K562 (cell line): ENCODE measurements at regions not wholly inside any gene's neighbourhood (a gene's known extent, or its start where the extent isn't known, plus 50 kb on each side); places are given as distances from the start of the nearest gene placed in this dataset.

ENCODE experiments used
- ATAC-seq: fragments of 200-7000 bp; cut with Tn5 transposase; 3 replicates; pipeline ENCODE4 v1.9.1; 2020; ENCODE audit warnings: moderate library complexity
- BruUV-seq: library from RNA; stranded (reverse); fragments of 400-500 nt; replicated peaks from 2 replicates; lab custom pipeline; 2021; lab: Mats Ljungman, UMichigan
- CTCF ChIA-PET: fragments of 300-600 bp; formaldehyde crosslinking; extraction: SDS; loops from one replicate; lab custom pipeline; 2021; ENCODE audit warnings: low intra/inter-chr PET ratio; lab: Yijun Ruan, JAX
- POLR2A ChIA-PET: fragments of 300-600, 350-650 bp; sonication (Branson Sonifier 250); formaldehyde crosslinking; extraction: SDS; loops from one replicate; lab custom pipeline; 2021; ENCODE audit warnings: antibody characterized with exemption, inconsistent platforms; lab: Yijun Ruan, JAX
- DNase-seq, 4 experiments: peaks; one replicate each; pipeline versions ENCODE4 v3.0.0 to v3.0.0-alpha.2; 2011 to 2018; ENCODE audit warnings: low spot score in 3 of 4, mixed read lengths in 3 of 4; ENCODE audit errors: extremely low read depth in 1 of 4
- FAIRE-seq: peaks from 2 replicates; lab custom pipeline; 2011; peaks lifted over from hg19 to GRCh38; lab: Jason Lieb, UNC
- H2AFZ ChIP-seq: 2 replicates; pipeline ENCODE4 v1.6.0; 2011; ENCODE audit warnings: low read depth, low read length, control low read depth, inconsistent platforms
- H3K27ac ChIP-seq: fragments of 200-600 bp; 3 replicates; pipeline ENCODE4 v1.8.0; 2011; ENCODE audit warnings: low read depth, mild to moderate bottlenecking, control low read depth, inconsistent platforms, low read length, moderate library complexity, mixed read lengths; ENCODE audit errors: extremely low read depth
- H3K27me3 ChIP-seq, 2 experiments: fragments of 300-600 bp in 1 of 2; 2 replicates in 1 of 2; 3 replicates in 1 of 2; pipeline versions ENCODE4 v1.6.0 to v1.8.0; 2011; ENCODE audit warnings: inconsistent platforms in 2 of 2, low read length in 2 of 2, mild to moderate bottlenecking in 1 of 2, mixed read lengths in 1 of 2, moderate library complexity in 1 of 2; ENCODE audit not compliant: control insufficient read depth in 2 of 2, insufficient read depth in 2 of 2
- H3K36me3 ChIP-seq: fragments of 300-600 bp; 3 replicates; pipeline ENCODE4 v1.8.0; 2011; ENCODE audit warnings: mild to moderate bottlenecking, low read length, inconsistent platforms; ENCODE audit not compliant: control insufficient read depth, insufficient read depth
- H3K4me1 ChIP-seq, 2 experiments: fragments of 200-600 bp in 1 of 2; replicated peaks in 1 of 2; 2 replicates in 1 of 2; 3 replicates in 1 of 2; pipeline versions ENCODE4 v1.5.1 to v1.8.0; 2011; ENCODE audit warnings: inconsistent platforms in 2 of 2, low read length in 2 of 2, mild to moderate bottlenecking in 1 of 2, mixed read lengths in 1 of 2, moderate library complexity in 1 of 2; ENCODE audit not compliant: control insufficient read depth in 2 of 2, insufficient read depth in 2 of 2
- H3K4me2 ChIP-seq: 2 replicates; pipeline ENCODE4 v1.6.1; 2011; ENCODE audit warnings: low read length, control low read depth, inconsistent platforms, mixed read lengths; ENCODE audit not compliant: insufficient read depth
- H3K4me3 ChIP-seq: fragments of 200-600 bp; sonication (generic), shearing (Covaris generic); 2 replicates; pipeline ENCODE4 v1.5.1; 2016; ENCODE audit warnings: control low read depth, inconsistent platforms
- H3K79me2 ChIP-seq: fragments of 200-600 bp; 3 replicates; pipeline ENCODE4 v1.8.0; 2011; ENCODE audit warnings: low read length, inconsistent platforms; ENCODE audit not compliant: control insufficient read depth, insufficient read depth
- H3K9ac ChIP-seq, 2 experiments: 2 replicates each; pipeline versions ENCODE4 v1.6.0 to v1.6.1; 2011; ENCODE audit warnings: low read depth in 2 of 2, low read length in 2 of 2, control low read depth in 1 of 2, inconsistent platforms in 1 of 2, mild to moderate bottlenecking in 1 of 2, mixed read lengths in 1 of 2; ENCODE audit not compliant: insufficient read depth in 1 of 2
- H3K9me1 ChIP-seq: one replicate; pipeline ENCODE4 v1.6.0; 2011; ENCODE audit warnings: inconsistent platforms, mild to moderate bottlenecking, low read length, moderate library complexity; ENCODE audit not compliant: control insufficient read depth, insufficient read depth
- H3K9me3 ChIP-seq: replicated peaks from 2 replicates; pipeline ENCODE4 v1.5.1; 2011; ENCODE audit warnings: low read depth, low read length, inconsistent platforms; ENCODE audit not compliant: control insufficient read depth, insufficient read depth
- H4K20me1 ChIP-seq: replicated peaks from 2 replicates; pipeline ENCODE4 v1.6.1; 2011; ENCODE audit warnings: low read length, inconsistent platforms, mixed read lengths; ENCODE audit not compliant: control insufficient read depth, insufficient read depth
- ADNP ChIP-seq: fragments of 200-800 bp; sonication (Bioruptor generic); IDR thresholded peaks from 2 replicates; pipeline ENCODE4 v1.6.1; 2016; ENCODE audit warnings: missing genetic modification characterization, missing compliant biosample characterization
- ARID2 ChIP-seq: fragments of 450-650 bp; IDR thresholded peaks from 2 replicates; pipeline ENCODE4 v1.6.1; 2017; ENCODE audit warnings: antibody characterized with exemption, mild to moderate bottlenecking
- EP400 ChIP-seq: fragments of 450-650 bp; IDR thresholded peaks from 2 replicates; pipeline ENCODE4 v1.6.1; 2017; ENCODE audit warnings: antibody characterized with exemption, mild to moderate bottlenecking, moderate library complexity
- FOXK2 ChIP-seq, 2 experiments: fragments of 450-650 bp; IDR thresholded peaks in 1 of 2; conservative IDR thresholded peaks in 1 of 2; 2 replicates each; pipeline ENCODE4 v1.6.1; 2016; ENCODE audit warnings: low read depth in 2 of 2, mild to moderate bottlenecking in 1 of 2
- FOXM1 ChIP-seq, 2 experiments: fragments of 450-650 bp in 1 of 2; sonication (generic) in 1 of 2; formaldehyde crosslinking in 1 of 2; IDR thresholded peaks; 2 replicates each; pipeline versions ENCODE4 v1.6.1 to v1.9.0; 2017 to 2022; ENCODE audit warnings: low read depth in 2 of 2, mild to moderate bottlenecking in 2 of 2, missing genetic modification reagents in 1 of 2, moderate library complexity in 1 of 2
- HNRNPUL1 ChIP-seq: fragments of 200-400 bp; formaldehyde crosslinking; IDR thresholded peaks from 2 replicates; pipeline ENCODE4 v1.6.1; 2017; ENCODE audit warnings: low read length
- MIER1 ChIP-seq: fragments of 450-650 bp; IDR thresholded peaks from 2 replicates; pipeline ENCODE4 v1.6.1; 2016; ENCODE audit warnings: antibody characterized with exemption, mild to moderate bottlenecking, low read depth
- STAG1 ChIP-seq: sonication (generic); formaldehyde crosslinking; IDR thresholded peaks from 2 replicates; pipeline ENCODE4 v1.5.0; 2020; ENCODE audit warnings: missing genetic modification reagents, borderline replicate concordance
- TBL1XR1 ChIP-seq, 2 experiments: IDR thresholded peaks; 2 replicates each; pipeline ENCODE4 v1.6.1; 2012; ENCODE audit warnings: improper control_type of control experiment in 2 of 2, low read length in 2 of 2, mild to moderate bottlenecking in 1 of 2
- TBP ChIP-seq: optimal IDR thresholded peaks from 2 replicates; pipeline ENCODE3; 2011; ENCODE audit warnings: low read depth, low read length, improper control_type of control experiment
- TEAD1 ChIP-seq, 2 experiments: fragments of 450-650 bp in 1 of 2; sonication (generic) in 1 of 2; formaldehyde crosslinking; IDR thresholded peaks; 2 replicates each; pipeline versions ENCODE4 v1.4.0 to v1.8.0; 2020 to 2022; ENCODE audit warnings: mild to moderate bottlenecking in 2 of 2, missing genetic modification reagents in 1 of 2
- ZC3H8 ChIP-seq: fragments of 450-650 bp; IDR thresholded peaks from 2 replicates; pipeline ENCODE4 v1.6.1; 2017
- ZNF217 ChIP-seq: sonication (generic); formaldehyde crosslinking; IDR thresholded peaks from 2 replicates; pipeline ENCODE4 v1.8.0; 2022; ENCODE audit warnings: mild to moderate bottlenecking, missing genetic modification reagents
- ZNF316 ChIP-seq: fragments of 450-650 bp; IDR thresholded peaks from 2 replicates; pipeline ENCODE4 v1.6.1; 2016
- ZNF354B ChIP-seq: fragments of 250-450 bp; sonication (Bioruptor Pico); IDR thresholded peaks from 2 replicates; pipeline ENCODE4 v1.4.0; 2020
- ZNF41 ChIP-seq: fragments of 250-450 bp; sonication (Bioruptor Pico); conservative IDR thresholded peaks from 2 replicates; pipeline ENCODE4 v1.4.0; 2020; ENCODE audit warnings: mild to moderate bottlenecking
- ZNF695 ChIP-seq: fragments of 450-650 bp; formaldehyde crosslinking; IDR thresholded peaks from 2 replicates; pipeline ENCODE4 v1.4.0; 2020; ENCODE audit warnings: mild to moderate bottlenecking, moderate library complexity
- WGBS: fragments of 100-300 bp; shearing (Covaris generic); methylation state at CpG from one replicate; pipeline ENCODE4 v1.1.6; 2016; ENCODE audit warnings: low coverage, mixed read lengths; ENCODE audit not compliant: insufficient coverage; ENCODE audit errors: missing lambda C conversion rate; 5-methylcytosine and 5-hydroxymethylcytosine counted together
- in situ Hi-C: fragments of 300-500 bp; cut with MboI; formaldehyde crosslinking; loops from 4 replicates; pipeline ENCODE4 v1.15.0; 2018; ENCODE audit warnings: inconsistent platforms, mixed read lengths
- intact Hi-C: fragments of 100-400 bp; cut with micrococcal nuclease; formaldehyde crosslinking; loops from 2 replicates; pipeline ENCODE4 v1.14.2; 2022
- TF ChIP-seq, protein P1 (sequence below), 2 experiments: fragments of 450-650 bp; conservative IDR thresholded peaks; 2 replicates each; pipeline ENCODE4 v1.6.1; 2017; ENCODE audit warnings: mild to moderate bottlenecking in 2 of 2, moderate library complexity in 2 of 2

DNA sequence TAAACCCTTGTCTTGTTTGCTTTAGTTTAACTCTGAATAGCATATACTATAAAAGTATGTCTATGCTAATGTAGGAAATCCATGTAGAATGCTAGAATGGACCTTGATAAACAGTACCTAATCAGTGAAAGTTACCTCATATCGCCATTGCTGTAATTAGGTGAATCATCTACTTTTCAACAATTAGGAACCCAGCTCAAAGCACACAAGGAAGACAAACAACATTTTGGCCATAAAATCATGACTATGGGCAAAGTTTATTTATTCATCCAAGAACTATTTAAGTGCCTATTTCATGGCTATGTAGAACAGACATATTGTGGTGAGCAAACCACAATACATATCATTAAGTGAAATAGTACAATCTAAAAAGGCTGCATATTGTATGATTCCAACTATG lies 1043.2 kb downstream of the BRINP3 start:
- POLR2A ChIA-PET: no interaction called here
- BruUV-seq: no TSS peak

More for the DNA sequence above, 1043.2 kb downstream of the BRINP3 start:
- DNase-seq (no peak), ATAC-seq (no peak), FAIRE-seq (no peak)
- no peaks in the 10 kb centered on the region for H3K27me3 ChIP-seq
- H3K36me3 ChIP-seq: no peaks in the 10 kb centered on the region
- H4K20me1 ChIP-seq: no peaks in the 10 kb centered on the region
- H3K4me1 ChIP-seq: no peaks in the 10 kb centered on the region
- no peak overlapping the region for H3K4me2 ChIP-seq
- in situ Hi-C loops: no loop called here
- TF ChIP-seq STAG1 (CRISPR knock-in tag): no peak
- TF ChIP-seq, protein P1, sequence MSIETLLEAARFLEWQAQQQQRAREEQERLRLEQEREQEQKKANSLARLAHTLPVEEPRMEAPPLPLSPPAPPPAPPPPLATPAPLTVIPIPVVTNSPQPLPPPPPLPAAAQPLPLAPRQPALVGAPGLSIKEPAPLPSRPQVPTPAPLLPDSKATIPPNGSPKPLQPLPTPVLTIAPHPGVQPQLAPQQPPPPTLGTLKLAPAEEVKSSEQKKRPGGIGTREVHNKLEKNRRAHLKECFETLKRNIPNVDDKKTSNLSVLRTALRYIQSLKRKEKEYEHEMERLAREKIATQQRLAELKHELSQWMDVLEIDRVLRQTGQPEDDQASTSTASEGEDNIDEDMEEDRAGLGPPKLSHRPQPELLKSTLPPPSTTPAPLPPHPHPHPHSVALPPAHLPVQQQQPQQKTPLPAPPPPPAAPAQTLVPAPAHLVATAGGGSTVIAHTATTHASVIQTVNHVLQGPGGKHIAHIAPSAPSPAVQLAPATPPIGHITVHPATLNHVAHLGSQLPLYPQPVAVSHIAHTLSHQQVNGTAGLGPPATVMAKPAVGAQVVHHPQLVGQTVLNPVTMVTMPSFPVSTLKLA (conservative IDR thresholded peaks at IDR 0.05): no peak
- TF ChIP-seq TBL1XR1 (IDR thresholded peaks at IDR 0.05; ENCODE audit: low read length in 2 of 2): no peak
- TF ChIP-seq ZNF354B: no peak
- no peak for TF ChIP-seq TBP
- no peak for TF ChIP-seq ZNF316
- no peak for TF ChIP-seq ARID2
- no peak for TF ChIP-seq EP400
- no peak for TF ChIP-seq ZC3H8
- TF ChIP-seq ZNF217: no peak
- TF ChIP-seq FOXK2 (conservative IDR thresholded peaks at IDR 0.05 in 1 of 2, IDR thresholded peaks at IDR 0.05 in 1 of 2; ENCODE audit: low read depth in 2 of 2): no peak
- TF ChIP-seq ZNF41 (CRISPR knock-in tag): no peak
- no peak for TF ChIP-seq TEAD1 (CRISPR knock-in tag; IDR thresholded peaks at IDR 0.05)
- TF ChIP-seq HNRNPUL1: no peak
- TF ChIP-seq ADNP (tag): no peak
- no peak for TF ChIP-seq FOXM1 (IDR thresholded peaks at IDR 0.05; ENCODE audit: low read depth)
- no peak for TF ChIP-seq FOXM1 (CRISPR knock-in tag; IDR thresholded peaks at IDR 0.05; ENCODE audit: low read depth)
- TF ChIP-seq ZNF695 (CRISPR knock-in tag): no peak
- TF ChIP-seq MIER1: no peak
- no peak overlapping the region for H3K9ac ChIP-seq
- no peak overlapping the region for H3K4me3 ChIP-seq
- no peaks in the 10 kb centered on the region for H3K79me2 ChIP-seq
- no peaks in the 10 kb centered on the region for H3K9me3 ChIP-seq
- CTCF ChIA-PET: no interaction called here
- H2AFZ ChIP-seq: no peak overlapping the region
- no peaks in the 10 kb centered on the region for H3K9me1 ChIP-seq
- 29% methylated on average over 1 of the region's 1 CpG for WGBS
- intact Hi-C loops: no loop called here
- no peak overlapping the region for H3K27ac ChIP-seq
